ENCODE measurements at regions not wholly inside any gene's neighbourhood (a gene's known extent, or its start where the extent isn't known, plus 50 kb on each side); places are given as distances from the start of the nearest gene placed in this dataset.

DNA sequence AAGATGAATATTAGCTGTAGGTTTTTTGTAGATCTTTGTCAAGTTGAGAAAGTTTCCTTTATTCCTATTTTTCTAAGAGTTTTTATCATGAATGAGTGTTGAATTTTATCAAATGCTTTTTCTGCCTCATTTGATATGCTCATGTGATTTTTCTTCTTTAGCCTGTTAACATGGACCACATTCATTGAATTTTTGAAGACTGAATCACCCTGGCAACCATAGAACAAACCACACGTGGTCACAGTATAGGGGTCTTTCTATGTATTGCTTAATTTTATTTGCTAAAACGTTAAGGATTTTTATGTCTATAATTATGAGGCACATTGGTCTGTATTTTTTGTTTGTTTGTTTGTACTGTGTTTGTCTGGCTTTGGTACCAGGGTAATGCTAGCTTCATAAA lies 201.7 kb upstream of the CWC22 start:
- no peak for TF ChIP-seq POLR2A (IDR thresholded peaks at IDR 0.05; ENCODE audit: low read depth, low read length)
- TF ChIP-seq TAF1 (IDR thresholded peaks at IDR 0.05; ENCODE audit: low read depth, low read length) = no peak
- no peak for TF ChIP-seq POLR2AphosphoS5 (IDR thresholded peaks at IDR 0.05; ENCODE audit: low read depth, low read length)
